ENCODE measurements at regions not wholly inside any gene's neighbourhood (a gene's known extent, or its start where the extent isn't known, plus 50 kb on each side); places are given as distances from the start of the nearest gene placed in this dataset.

GRCh38 chr10:94200146-94200837, 162.4 kb downstream of the NOC3L start:
- TF ChIP-seq CTCF (conservative IDR thresholded peaks at IDR 0.05; ENCODE audit: low read length) (no peak), EZH2phosphoT487 (IDR thresholded peaks at IDR 0.05; ENCODE audit: borderline replicate concordance, low read depth, low read length) (no peak)
